IMR-90 (cell line): ENCODE measurements at regions not wholly inside any gene's neighbourhood (a gene's known extent, or its start where the extent isn't known, plus 50 kb on each side); places are given as distances from the start of the nearest gene placed in this dataset.

Source experiments
- ATAC-seq: fragments of 200-7000 bp; cut with Tn5 transposase; 2 replicates; pipeline ENCODE4 v1.9.1; 2020; ENCODE audit warnings: low read depth, mild to moderate bottlenecking, moderate library complexity
- BruUV-seq: library from RNA; stranded (reverse); fragments of 400-500 nt; replicated peaks from 2 replicates; lab custom pipeline; 2021; lab: Mats Ljungman, UMichigan
- CTCF ChIA-PET: fragments of 300-600 bp; formaldehyde crosslinking; extraction: SDS; loops from one replicate; lab custom pipeline; 2021; ENCODE audit warnings: antibody characterized with exemption; lab: Yijun Ruan, JAX
- POLR2A ChIA-PET: fragments of 300-600 bp; sonication (Branson Sonifier 250); formaldehyde crosslinking; loops from one replicate; lab custom pipeline; 2022; ENCODE audit warnings: antibody characterized with exemption; ENCODE audit not compliant: unreplicated experiment; lab: Charles Lee
- DNase-seq: peaks from one replicate; pipeline ENCODE4 v3.0.0; 2013
- H2AFZ ChIP-seq: replicated peaks from 2 replicates; pipeline ENCODE3; 2013; ENCODE audit warnings: low read length, mild to moderate bottlenecking; ENCODE audit not compliant: poor library complexity
- H2AK5ac ChIP-seq: 2 replicates; pipeline ENCODE4 v1.6.1; 2013; ENCODE audit warnings: low read depth, low read length, inconsistent platforms
- H2AK9ac ChIP-seq: replicated peaks from 2 replicates; pipeline ENCODE3; 2013; ENCODE audit warnings: mild to moderate bottlenecking, low read depth, low read length, moderate library complexity; ENCODE audit not compliant: poor library complexity
- H2BK120ac ChIP-seq: 2 replicates; pipeline ENCODE4 v1.6.1; 2013; ENCODE audit warnings: low read depth, low read length, inconsistent platforms
- H2BK15ac ChIP-seq: 3 replicates; pipeline ENCODE4 v1.6.1; 2013; ENCODE audit warnings: low read depth, low read length, inconsistent platforms
- H2BK20ac ChIP-seq: 2 replicates; pipeline ENCODE4 v1.6.1; 2013; ENCODE audit warnings: low read depth, mild to moderate bottlenecking, inconsistent platforms, low read length, moderate library complexity
- H2BK5ac ChIP-seq: 2 replicates; pipeline ENCODE4 v1.6.1; 2013; ENCODE audit warnings: mild to moderate bottlenecking, low read depth, low read length, inconsistent platforms; ENCODE audit not compliant: poor library complexity, severe bottlenecking
- H3K14ac ChIP-seq: replicated peaks from 2 replicates; pipeline ENCODE4 v1.6.1; 2013; ENCODE audit warnings: low read depth, low read length, inconsistent platforms
- H3K18ac ChIP-seq: 2 replicates; pipeline ENCODE4 v1.6.1; 2013; ENCODE audit warnings: low read depth, low read length, control low read depth
- H3K23ac ChIP-seq: 2 replicates; pipeline ENCODE4 v1.6.1; 2013; ENCODE audit warnings: low read depth, low read length, inconsistent platforms
- H3K27ac ChIP-seq: 2 replicates; pipeline ENCODE4 v1.5.1; 2013; ENCODE audit warnings: mild to moderate bottlenecking, control low read depth, low read length; ENCODE audit not compliant: insufficient read depth
- H3K27me3 ChIP-seq: 2 replicates; pipeline ENCODE4 v1.6.1; 2013; ENCODE audit warnings: low read length; ENCODE audit not compliant: control insufficient read depth, insufficient read depth
- H3K36me3 ChIP-seq: 2 replicates; pipeline ENCODE4 v1.6.1; 2013; ENCODE audit warnings: low read length, mixed read lengths; ENCODE audit not compliant: control insufficient read depth, insufficient read depth
- H3K4ac ChIP-seq: 2 replicates; pipeline ENCODE4 v1.6.1; 2013; ENCODE audit warnings: low read depth, low read length, inconsistent platforms
- H3K4me1 ChIP-seq: 2 replicates; pipeline ENCODE4 v1.6.1; 2013; ENCODE audit warnings: low read length, mixed read lengths; ENCODE audit not compliant: control insufficient read depth, insufficient read depth
- H3K4me2 ChIP-seq: 2 replicates; pipeline ENCODE4 v1.6.1; 2013; ENCODE audit warnings: low read depth, mild to moderate bottlenecking, control low read depth, low read length, moderate library complexity
- H3K4me3 ChIP-seq: 2 replicates; pipeline ENCODE4 v1.5.1; 2013; ENCODE audit warnings: low read depth, mild to moderate bottlenecking, control low read depth, low read length, moderate library complexity; ENCODE audit not compliant: insufficient read depth
- H3K56ac ChIP-seq: 2 replicates; pipeline ENCODE4 v1.6.1; 2013; ENCODE audit warnings: low read length, inconsistent platforms; ENCODE audit not compliant: insufficient read depth; ENCODE audit errors: extremely low read depth
- H3K79me1 ChIP-seq, 2 experiments: 2 replicates each; pipeline ENCODE4 v1.6.1; 2013; ENCODE audit warnings: low read length in 2 of 2, inconsistent platforms in 1 of 2, low read depth in 1 of 2
- H3K9ac ChIP-seq: 2 replicates; pipeline ENCODE4 v1.6.1; 2013; ENCODE audit warnings: low read depth, low read length, control low read depth
- H3K9me1 ChIP-seq: 2 replicates; pipeline ENCODE4 v1.6.1; 2013; ENCODE audit warnings: low read length, inconsistent platforms; ENCODE audit not compliant: insufficient read depth
- H3K9me3 ChIP-seq: 2 replicates; pipeline ENCODE4 v1.6.1; 2013; ENCODE audit warnings: low read length; ENCODE audit not compliant: control insufficient read depth, insufficient read depth
- H4K20me1 ChIP-seq: 2 replicates; pipeline ENCODE4 v1.6.1; 2013; ENCODE audit warnings: low read length, inconsistent platforms; ENCODE audit not compliant: insufficient read depth
- H4K5ac ChIP-seq: 2 replicates; pipeline ENCODE4 v1.6.1; 2013; ENCODE audit warnings: mild to moderate bottlenecking, low read depth, low read length, control low read depth
- H4K8ac ChIP-seq, 2 experiments: 2 replicates each; pipeline ENCODE4 v1.6.1; 2013; ENCODE audit warnings: low read depth in 2 of 2, low read length in 2 of 2, control low read depth in 1 of 2, inconsistent platforms in 1 of 2
- H4K91ac ChIP-seq: 2 replicates; pipeline ENCODE4 v1.6.1; 2013; ENCODE audit warnings: low read depth, low read length, inconsistent platforms; ENCODE audit not compliant: insufficient read depth
- BHLHE40 ChIP-seq: fragments of 150-350 bp; IDR thresholded peaks from 2 replicates; pipeline ENCODE4 v1.6.1; 2016; ENCODE audit warnings: mild to moderate bottlenecking, low read depth, low read length
- CEBPB ChIP-seq: IDR thresholded peaks from 2 replicates; pipeline ENCODE4 v1.6.1; 2012; ENCODE audit warnings: low read depth, low read length, improper control_type of control experiment
- CHD1 ChIP-seq: IDR thresholded peaks from 2 replicates; pipeline ENCODE4 v1.6.1; 2012; ENCODE audit warnings: low read depth, low read length, improper control_type of control experiment
- FOS ChIP-seq: fragments of 150-350 bp; IDR thresholded peaks from 2 replicates; pipeline ENCODE4 v1.6.1; 2016; ENCODE audit warnings: low read depth, low read length
- MAFK ChIP-seq: IDR thresholded peaks from 2 replicates; pipeline ENCODE4 v1.6.1; 2012; ENCODE audit warnings: low read depth, low read length, improper control_type of control experiment
- MAZ ChIP-seq: IDR thresholded peaks from 2 replicates; pipeline ENCODE4 v1.6.1; 2012; ENCODE audit warnings: low read depth, mild to moderate bottlenecking, low read length, improper control_type of control experiment, moderate library complexity, borderline replicate concordance
- MXI1 ChIP-seq: IDR thresholded peaks from 2 replicates; pipeline ENCODE4 v1.6.1; 2012; ENCODE audit warnings: low read depth, mild to moderate bottlenecking, low read length, moderate library complexity, borderline replicate concordance
- POLR2A ChIP-seq: IDR thresholded peaks from 2 replicates; pipeline ENCODE4 v1.6.1; 2012; ENCODE audit warnings: mild to moderate bottlenecking, low read depth, low read length
- RCOR1 ChIP-seq: IDR thresholded peaks from 2 replicates; pipeline ENCODE4 v1.6.1; 2012; ENCODE audit warnings: mild to moderate bottlenecking, low read length, improper control_type of control experiment; ENCODE audit not compliant: insufficient replicate concordance
- SMC3 ChIP-seq: fragments of 150-350 bp; IDR thresholded peaks from 2 replicates; pipeline ENCODE4 v1.6.1; 2016; ENCODE audit warnings: low read depth, mild to moderate bottlenecking, antibody characterized with exemption, low read length, moderate library complexity
- WGBS, 2 experiments: methylation state at CpG; one replicate each; pipeline versions ENCODE4 v1.1.5 to v1.1.7; 2013; ENCODE audit warnings: missing lambda C conversion rate in 2 of 2; ENCODE audit not compliant: insufficient read length in 1 of 2; ENCODE audit errors: extremely low coverage in 2 of 2; 5-methylcytosine and 5-hydroxymethylcytosine counted together
- dilution Hi-C: fragments of 300-500 bp; cut with HindIII; formaldehyde crosslinking; loops from one replicate; pipeline ENCODE4 v1.14.3; 2018; ENCODE audit warnings: low sequenced_read_pairs; ENCODE audit not compliant: unreplicated experiment
- in situ Hi-C: fragments of 300-500 bp; cut with MboI; formaldehyde crosslinking; loops from 3 replicates; pipeline ENCODE4 v1.14.3; 2019; ENCODE audit warnings: low sequenced_read_pairs, inconsistent platforms, mixed read lengths
- intact Hi-C: fragments of 100-400 bp; cut with micrococcal nuclease; formaldehyde crosslinking; loops from 2 replicates; pipeline ENCODE4 v1.10.0; 2022

DNA sequence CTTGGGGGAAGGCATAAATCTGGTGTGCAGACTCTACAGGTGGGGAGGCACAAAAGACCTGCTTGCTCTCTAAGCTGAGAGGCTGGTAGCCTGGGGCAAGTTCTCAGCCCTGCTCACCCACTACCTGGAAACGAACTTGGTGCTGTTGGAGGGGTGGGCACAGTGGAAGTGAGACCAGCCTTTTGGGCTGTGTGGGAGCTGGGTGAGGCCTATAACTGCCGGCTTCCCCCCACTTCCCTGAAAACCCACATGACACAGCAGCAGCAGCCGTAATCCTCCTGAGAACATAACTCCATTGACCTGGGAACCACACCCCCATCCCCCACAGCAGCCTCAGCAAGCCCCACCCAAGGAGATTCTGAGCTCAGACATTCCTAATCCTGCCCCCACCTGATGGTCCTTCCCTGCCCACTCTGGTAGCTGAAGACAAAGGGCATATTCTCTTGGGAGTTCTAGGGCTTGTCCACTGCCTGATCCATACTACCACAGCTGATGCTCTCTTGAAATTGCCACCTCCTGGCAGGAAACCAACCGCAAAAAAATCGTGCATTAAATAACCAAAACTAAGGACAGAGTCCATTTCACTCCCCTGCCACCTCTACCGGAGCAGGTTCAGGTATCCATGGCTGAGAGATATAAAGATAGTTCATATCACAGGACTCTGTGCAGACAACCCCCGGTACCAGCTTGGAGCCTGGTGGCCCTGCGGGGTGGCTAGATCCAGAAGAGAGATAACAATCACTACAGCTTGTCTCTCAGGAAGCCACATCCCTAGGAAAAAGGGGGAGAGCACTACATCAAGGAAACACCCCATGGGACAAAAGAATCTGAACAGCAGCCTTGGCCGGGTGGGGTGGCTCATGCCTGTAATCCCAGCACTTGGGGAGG is 178.1 kb downstream of the NDUFA10 start:
- H4K20me1 ChIP-seq = no peaks in the 10 kb centered on the region
- no peaks in the 10 kb centered on the region for H3K36me3 ChIP-seq
- H2BK20ac ChIP-seq = no peak overlapping the region
- TF ChIP-seq SMC3 (no peak), CEBPB (no peak), FOS (no peak), CHD1 (no peak), RCOR1 (no peak), MAFK (no peak), MXI1 (no peak), BHLHE40 (no peak), POLR2A (no peak), MAZ (no peak)
- no peak for ATAC-seq
- ChIA-PET CTCF (no interaction called here), POLR2A (no interaction called here)
- H3K27me3 ChIP-seq = no peaks in the 10 kb centered on the region
- H2AFZ ChIP-seq = no peak overlapping the region
- dilution Hi-C loops (no loop called here), in situ Hi-C loops (no loop called here), intact Hi-C loops (no loop called here)
- H3K14ac ChIP-seq = no peak overlapping the region
- no peak overlapping the region for H3K56ac ChIP-seq
- no peak for DNase-seq
- no peaks in the 10 kb centered on the region for H3K79me1 ChIP-seq
- H3K27ac ChIP-seq = no peak overlapping the region
- no peak overlapping the region for H4K5ac ChIP-seq
- no peak overlapping the region for H3K4me3 ChIP-seq
- no peak overlapping the region for H4K8ac ChIP-seq
- H3K9me3 ChIP-seq = peaks cover 6% of the 10 kb centered on the region
- no peak overlapping the region for H2AK5ac ChIP-seq
- WGBS, 2 experiments = 43% methylated on average over 1 of the region's 9 CpGs; no CpG with 5 or more reads in 1 of the 2 experiments
- BruUV-seq = no TSS peak
- no peaks in the 10 kb centered on the region for H3K4me1 ChIP-seq
- H2BK5ac ChIP-seq = no peak overlapping the region
- H3K4ac ChIP-seq = no peak overlapping the region
- no peak overlapping the region for H2AK9ac ChIP-seq
- H3K9me1 ChIP-seq = no peaks in the 10 kb centered on the region
- no peak overlapping the region for H3K23ac ChIP-seq
- H3K18ac ChIP-seq = no peak overlapping the region
- no peak overlapping the region for H3K9ac ChIP-seq
- H3K4me2 ChIP-seq = no peak overlapping the region
- no peak overlapping the region for H4K91ac ChIP-seq
- H2BK120ac ChIP-seq = no peak overlapping the region
- no peak overlapping the region for H2BK15ac ChIP-seq
